K562 (cell line): ENCODE measurements at regions not wholly inside any gene's neighbourhood (a gene's known extent, or its start where the extent isn't known, plus 50 kb on each side); places are given as distances from the start of the nearest gene placed in this dataset.

Source experiments
- POLR2A ChIP-seq: fragments of 450-650 bp; conservative IDR thresholded peaks from 2 replicates; pipeline ENCODE4 v1.6.1; 2016
- TEAD4 ChIP-seq, 2 experiments: sonication (generic) in 1 of 2; formaldehyde crosslinking in 1 of 2; IDR thresholded peaks; 2 replicates each; pipeline versions ENCODE4 v1.6.1 to v1.8.0; 2012 to 2022; ENCODE audit warnings: borderline replicate concordance in 1 of 2, inconsistent platforms in 1 of 2, low read length in 1 of 2, mild to moderate bottlenecking in 1 of 2, missing genetic modification reagents in 1 of 2
- TF ChIP-seq, protein P1 (sequence below): fragments of 450-650 bp; IDR thresholded peaks from 2 replicates; pipeline ENCODE4 v1.6.1; 2014; ENCODE audit warnings: low read depth, mild to moderate bottlenecking, moderate library complexity, borderline replicate concordance

DNA sequence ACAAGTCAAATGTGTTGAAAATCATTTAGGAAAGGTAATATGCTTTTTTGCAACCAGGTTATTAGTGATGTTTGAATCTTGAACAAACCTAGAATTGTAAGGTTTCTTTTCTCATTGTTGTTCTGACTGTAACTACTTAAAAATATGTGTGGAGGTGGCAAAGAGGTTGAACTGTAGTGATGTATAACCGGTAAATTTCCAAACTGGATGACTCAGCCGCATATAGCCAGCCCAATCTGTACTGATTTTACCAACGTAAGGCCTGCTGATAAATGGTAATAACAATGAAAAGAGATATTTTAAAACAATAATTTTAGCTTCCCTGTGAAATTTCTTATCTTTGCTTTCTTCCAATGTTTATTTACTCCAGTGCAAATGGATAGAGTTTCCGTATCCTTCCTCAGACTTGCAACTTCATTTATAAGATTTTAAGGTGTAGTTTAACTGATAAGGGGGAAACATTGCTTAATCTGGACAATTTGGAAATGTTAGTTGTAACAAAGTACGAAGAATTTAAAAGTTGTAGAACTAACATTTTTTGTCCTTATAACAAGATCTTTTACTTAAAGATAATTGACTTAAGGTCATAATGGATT, 1170.4 kb upstream of the ZEB2 start:
- TF ChIP-seq POLR2A: no peak
- no peak for TF ChIP-seq TEAD4 (IDR thresholded peaks at IDR 0.05; ENCODE audit: low read length)
- no peak for TF ChIP-seq TEAD4 (CRISPR knock-in tag; IDR thresholded peaks at IDR 0.05; ENCODE audit: borderline replicate concordance)
- TF ChIP-seq, protein P1, sequence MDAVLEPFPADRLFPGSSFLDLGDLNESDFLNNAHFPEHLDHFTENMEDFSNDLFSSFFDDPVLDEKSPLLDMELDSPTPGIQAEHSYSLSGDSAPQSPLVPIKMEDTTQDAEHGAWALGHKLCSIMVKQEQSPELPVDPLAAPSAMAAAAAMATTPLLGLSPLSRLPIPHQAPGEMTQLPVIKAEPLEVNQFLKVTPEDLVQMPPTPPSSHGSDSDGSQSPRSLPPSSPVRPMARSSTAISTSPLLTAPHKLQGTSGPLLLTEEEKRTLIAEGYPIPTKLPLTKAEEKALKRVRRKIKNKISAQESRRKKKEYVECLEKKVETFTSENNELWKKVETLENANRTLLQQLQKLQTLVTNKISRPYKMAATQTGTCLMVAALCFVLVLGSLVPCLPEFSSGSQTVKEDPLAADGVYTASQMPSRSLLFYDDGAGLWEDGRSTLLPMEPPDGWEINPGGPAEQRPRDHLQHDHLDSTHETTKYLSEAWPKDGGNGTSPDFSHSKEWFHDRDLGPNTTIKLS: no peak
